GM12865 (cell line): ENCODE measurements at regions not wholly inside any gene's neighbourhood (a gene's known extent, or its start where the extent isn't known, plus 50 kb on each side); places are given as distances from the start of the nearest gene placed in this dataset.

Experiments used
- DNase-seq: peaks from one replicate; pipeline ENCODE4 v3.0.0; 2010; ENCODE audit warnings: low read depth
- H3K4me3 ChIP-seq: 2 replicates; pipeline ENCODE4 v1.5.1; 2011; ENCODE audit warnings: mild to moderate bottlenecking, low read depth, low read length, control low read depth
- TF ChIP-seq, protein P1 (sequence below): IDR thresholded peaks from 2 replicates; pipeline ENCODE4 v1.5.1; 2011; ENCODE audit warnings: low read length, control low read depth, low read depth, inconsistent platforms; ENCODE audit not compliant: insufficient read depth; ENCODE audit errors: missing control alignments

DNA sequence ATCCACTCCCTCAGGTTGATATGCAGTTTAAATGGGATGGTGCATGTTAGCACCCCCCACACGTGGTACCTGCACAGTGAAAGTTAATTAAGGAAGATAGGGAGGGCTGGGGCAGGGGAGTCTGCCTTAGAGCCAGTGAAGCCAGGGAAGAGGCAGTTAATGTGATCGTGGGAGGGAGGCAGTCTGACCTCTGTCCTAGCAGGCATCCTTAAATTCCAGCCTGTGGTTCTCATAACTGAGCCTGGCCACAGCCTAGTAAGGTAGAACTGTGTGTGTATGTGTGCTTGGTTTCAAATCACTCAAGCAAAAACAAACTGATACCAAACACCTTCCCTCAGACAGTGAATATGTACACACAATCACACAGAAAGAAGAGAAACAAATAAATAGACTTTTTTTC, 319.1 kb upstream of the TLE3 start:
- DNase-seq = no peak
- no peak overlapping the region for H3K4me3 ChIP-seq
- TF ChIP-seq, protein P1, sequence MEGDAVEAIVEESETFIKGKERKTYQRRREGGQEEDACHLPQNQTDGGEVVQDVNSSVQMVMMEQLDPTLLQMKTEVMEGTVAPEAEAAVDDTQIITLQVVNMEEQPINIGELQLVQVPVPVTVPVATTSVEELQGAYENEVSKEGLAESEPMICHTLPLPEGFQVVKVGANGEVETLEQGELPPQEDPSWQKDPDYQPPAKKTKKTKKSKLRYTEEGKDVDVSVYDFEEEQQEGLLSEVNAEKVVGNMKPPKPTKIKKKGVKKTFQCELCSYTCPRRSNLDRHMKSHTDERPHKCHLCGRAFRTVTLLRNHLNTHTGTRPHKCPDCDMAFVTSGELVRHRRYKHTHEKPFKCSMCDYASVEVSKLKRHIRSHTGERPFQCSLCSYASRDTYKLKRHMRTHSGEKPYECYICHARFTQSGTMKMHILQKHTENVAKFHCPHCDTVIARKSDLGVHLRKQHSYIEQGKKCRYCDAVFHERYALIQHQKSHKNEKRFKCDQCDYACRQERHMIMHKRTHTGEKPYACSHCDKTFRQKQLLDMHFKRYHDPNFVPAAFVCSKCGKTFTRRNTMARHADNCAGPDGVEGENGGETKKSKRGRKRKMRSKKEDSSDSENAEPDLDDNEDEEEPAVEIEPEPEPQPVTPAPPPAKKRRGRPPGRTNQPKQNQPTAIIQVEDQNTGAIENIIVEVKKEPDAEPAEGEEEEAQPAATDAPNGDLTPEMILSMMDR = no peak

DNA sequence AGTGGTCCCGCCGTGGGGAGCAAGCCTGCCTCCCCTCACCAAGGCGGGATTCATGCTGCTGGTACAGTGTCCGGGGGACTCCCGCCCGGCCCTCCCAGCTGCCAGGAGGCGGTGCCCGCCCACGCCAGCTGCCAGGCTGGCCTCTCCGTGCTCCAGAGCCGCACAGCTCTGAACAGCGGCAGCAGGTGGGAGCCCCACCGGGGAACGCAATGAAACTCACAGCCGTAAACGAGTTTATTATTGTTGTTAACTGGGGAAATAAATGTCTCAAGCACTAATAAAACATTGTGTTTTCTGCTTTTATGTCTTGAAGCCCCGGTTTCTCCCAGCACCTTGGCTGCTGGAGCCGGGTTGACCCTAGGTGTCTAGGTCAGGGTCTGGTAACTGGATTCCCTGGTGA, 317.7 kb upstream of the TLE3 start:
- DNase-seq = no peak
- TF ChIP-seq, protein P1 = no peak
- no peak overlapping the region for H3K4me3 ChIP-seq

DNA sequence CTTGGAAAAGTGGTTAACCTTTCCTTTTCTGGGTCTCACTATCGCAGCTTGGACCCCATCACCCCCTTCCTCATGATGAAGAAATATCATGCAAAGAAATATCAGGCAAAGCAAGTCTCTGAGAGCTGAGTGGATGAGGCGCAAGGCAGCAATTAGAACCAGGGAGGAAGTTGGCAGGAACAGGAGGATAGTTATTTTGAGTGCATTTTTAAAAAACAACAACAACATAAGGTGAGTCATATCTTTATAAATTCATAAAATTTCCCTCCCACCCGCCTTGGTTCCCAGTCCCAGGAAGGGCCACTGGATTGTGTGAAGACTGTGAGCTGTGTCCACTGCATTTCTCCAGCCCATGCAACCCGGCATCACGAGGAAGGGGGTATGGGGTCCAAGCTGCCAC, 316.9 kb upstream of the TLE3 start:
- TF ChIP-seq, protein P1 = no peak
- DNase-seq = no peak

DNA sequence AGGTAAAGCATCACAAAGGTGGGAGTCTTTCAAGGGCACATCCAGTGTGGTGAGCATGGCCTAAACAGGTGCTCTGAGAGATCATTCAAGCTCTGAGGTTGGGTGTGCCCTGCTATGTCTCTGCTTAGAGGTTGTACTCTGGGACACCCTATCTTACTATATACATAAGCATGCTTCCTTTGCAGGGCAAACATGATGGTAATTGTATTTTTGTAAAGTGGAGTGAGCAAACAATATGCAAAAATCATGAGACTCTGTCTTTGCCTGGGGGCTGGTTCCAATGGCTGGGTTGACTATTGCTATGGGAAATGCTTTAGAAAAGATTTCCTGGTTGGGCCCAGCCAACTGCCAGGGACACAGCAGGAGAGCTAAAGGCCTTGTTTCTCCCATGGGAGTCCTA, 315.1 kb upstream of the TLE3 start:
- TF ChIP-seq, protein P1 = no peak
- H3K4me3 ChIP-seq = no peak overlapping the region
- no peak for DNase-seq

More for the DNA sequence above, 316.9 kb upstream of the TLE3 start:
- H3K4me3 ChIP-seq = no peak overlapping the region

DNA sequence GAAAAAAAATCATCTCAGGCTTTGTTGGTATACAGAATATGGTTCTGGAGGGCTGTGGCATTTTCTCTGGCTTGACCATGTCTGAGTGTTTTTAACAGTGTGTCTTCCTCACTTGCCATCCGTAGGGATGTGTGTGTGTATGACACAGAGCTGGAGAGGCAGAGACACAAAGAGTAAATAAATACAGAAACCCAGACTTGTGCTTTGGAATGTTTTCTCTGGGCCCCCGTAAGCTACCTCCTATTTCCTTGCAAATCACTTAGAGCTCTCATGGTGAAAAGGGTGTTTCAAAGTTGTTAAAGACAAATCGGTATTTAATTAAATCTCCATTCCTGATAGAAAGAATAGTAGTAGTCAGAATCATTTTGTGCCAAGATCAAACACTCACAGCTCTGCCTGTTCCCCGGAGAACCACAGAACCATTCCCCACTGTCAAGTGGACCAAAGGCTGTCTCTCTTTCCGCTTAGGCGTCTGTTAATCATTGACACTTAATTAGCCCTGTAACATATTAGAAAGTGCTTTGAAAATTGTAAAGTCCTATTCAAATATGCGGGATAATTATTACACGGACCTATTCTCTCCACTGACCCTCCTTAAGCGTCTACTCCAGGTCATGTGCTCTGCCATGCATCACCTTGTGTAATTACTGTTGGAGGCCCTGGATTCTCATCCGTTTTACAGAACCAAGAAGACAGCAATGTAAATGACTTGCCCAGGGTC, 313.6 kb upstream of the TLE3 start:
- no peak overlapping the region for H3K4me3 ChIP-seq
- DNase-seq = no peak
- TF ChIP-seq, protein P1 = no peak

DNA sequence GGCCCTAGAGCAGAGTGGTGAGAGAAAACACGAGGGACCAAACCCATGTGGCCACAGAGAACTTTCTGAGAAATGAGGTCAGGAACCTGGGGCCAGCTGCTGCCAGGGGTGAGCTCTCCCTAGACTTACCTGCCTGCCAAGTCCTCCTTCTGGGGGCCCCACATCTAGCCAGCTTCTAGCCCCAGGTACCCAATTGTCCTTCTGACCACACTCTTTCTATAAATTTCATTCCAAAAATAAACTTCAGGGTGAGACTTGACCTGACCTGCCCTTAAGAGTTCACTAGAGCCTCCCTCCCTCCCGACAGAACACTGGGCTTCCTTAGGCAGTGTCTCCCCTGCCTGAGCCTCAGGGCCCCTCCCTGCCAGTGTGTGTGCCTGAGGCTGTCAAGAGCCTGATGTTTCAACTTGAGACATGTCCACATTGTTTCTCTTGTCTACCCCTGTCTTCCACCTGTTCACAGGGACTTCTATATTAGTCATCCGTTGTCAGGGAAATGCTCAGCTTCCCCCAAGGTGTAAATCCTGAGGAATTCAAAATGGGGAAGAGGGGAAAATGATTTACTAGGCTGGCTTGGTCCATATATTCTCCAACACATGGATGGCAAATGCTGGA, 312.8 kb upstream of the TLE3 start:
- DNase-seq = no peak
- no peak overlapping the region for H3K4me3 ChIP-seq
- TF ChIP-seq, protein P1 = no peak
